Suprapubic skin (tissue), 4 donors: ENCODE measurements at regions not wholly inside any gene's neighbourhood (a gene's known extent, or its start where the extent isn't known, plus 50 kb on each side); places are given as distances from the start of the nearest gene placed in this dataset.

Experiments used
- EP300 ChIP-seq: sonication (generic); formaldehyde crosslinking; IDR thresholded peaks from one replicate; pipeline ENCODE4 v1.6.1; 2017; ENCODE audit warnings: antibody characterized with exemption
- POLR2A ChIP-seq, 2 donors: fragments of 450-650 bp; IDR thresholded peaks; one replicate each; pipeline ENCODE4 v1.6.1; 2017; ENCODE audit warnings: antibody characterized with exemption in 2 of 2, mild to moderate bottlenecking in 2 of 2, moderate library complexity in 2 of 2
- POLR2AphosphoS5 ChIP-seq, 3 donors: sonication (generic); formaldehyde crosslinking; IDR thresholded peaks; one replicate each; pipeline ENCODE4 v1.6.1; 2017; ENCODE audit warnings: antibody characterized with exemption in 3 of 3
- TF ChIP-seq, protein P1 (sequence below), 2 donors: fragments of 200-600 bp in 1 of 2; fragments of 450-650 bp in 1 of 2; sonication (generic) in 1 of 2; IDR thresholded peaks; one replicate each; pipeline ENCODE4 v1.5.1; 2016 to 2019; ENCODE audit warnings: antibody characterized with exemption in 2 of 2, mild to moderate bottlenecking in 1 of 2, moderate library complexity in 1 of 2

- TF ChIP-seq, protein P1, sequence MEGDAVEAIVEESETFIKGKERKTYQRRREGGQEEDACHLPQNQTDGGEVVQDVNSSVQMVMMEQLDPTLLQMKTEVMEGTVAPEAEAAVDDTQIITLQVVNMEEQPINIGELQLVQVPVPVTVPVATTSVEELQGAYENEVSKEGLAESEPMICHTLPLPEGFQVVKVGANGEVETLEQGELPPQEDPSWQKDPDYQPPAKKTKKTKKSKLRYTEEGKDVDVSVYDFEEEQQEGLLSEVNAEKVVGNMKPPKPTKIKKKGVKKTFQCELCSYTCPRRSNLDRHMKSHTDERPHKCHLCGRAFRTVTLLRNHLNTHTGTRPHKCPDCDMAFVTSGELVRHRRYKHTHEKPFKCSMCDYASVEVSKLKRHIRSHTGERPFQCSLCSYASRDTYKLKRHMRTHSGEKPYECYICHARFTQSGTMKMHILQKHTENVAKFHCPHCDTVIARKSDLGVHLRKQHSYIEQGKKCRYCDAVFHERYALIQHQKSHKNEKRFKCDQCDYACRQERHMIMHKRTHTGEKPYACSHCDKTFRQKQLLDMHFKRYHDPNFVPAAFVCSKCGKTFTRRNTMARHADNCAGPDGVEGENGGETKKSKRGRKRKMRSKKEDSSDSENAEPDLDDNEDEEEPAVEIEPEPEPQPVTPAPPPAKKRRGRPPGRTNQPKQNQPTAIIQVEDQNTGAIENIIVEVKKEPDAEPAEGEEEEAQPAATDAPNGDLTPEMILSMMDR (IDR thresholded peaks at IDR 0.05) = no peak
- no peak for TF ChIP-seq POLR2A (IDR thresholded peaks at IDR 0.05)
- TF ChIP-seq EP300 = no peak
- no peak for TF ChIP-seq POLR2AphosphoS5 (IDR thresholded peaks at IDR 0.05)
These were observed 174.3 kb upstream of the TNRC6C start for GRCh38 chr17:77783991-77784820.
